ENCODE measurements at regions not wholly inside any gene's neighbourhood (a gene's known extent, or its start where the extent isn't known, plus 50 kb on each side); places are given as distances from the start of the nearest gene placed in this dataset.

DNA sequence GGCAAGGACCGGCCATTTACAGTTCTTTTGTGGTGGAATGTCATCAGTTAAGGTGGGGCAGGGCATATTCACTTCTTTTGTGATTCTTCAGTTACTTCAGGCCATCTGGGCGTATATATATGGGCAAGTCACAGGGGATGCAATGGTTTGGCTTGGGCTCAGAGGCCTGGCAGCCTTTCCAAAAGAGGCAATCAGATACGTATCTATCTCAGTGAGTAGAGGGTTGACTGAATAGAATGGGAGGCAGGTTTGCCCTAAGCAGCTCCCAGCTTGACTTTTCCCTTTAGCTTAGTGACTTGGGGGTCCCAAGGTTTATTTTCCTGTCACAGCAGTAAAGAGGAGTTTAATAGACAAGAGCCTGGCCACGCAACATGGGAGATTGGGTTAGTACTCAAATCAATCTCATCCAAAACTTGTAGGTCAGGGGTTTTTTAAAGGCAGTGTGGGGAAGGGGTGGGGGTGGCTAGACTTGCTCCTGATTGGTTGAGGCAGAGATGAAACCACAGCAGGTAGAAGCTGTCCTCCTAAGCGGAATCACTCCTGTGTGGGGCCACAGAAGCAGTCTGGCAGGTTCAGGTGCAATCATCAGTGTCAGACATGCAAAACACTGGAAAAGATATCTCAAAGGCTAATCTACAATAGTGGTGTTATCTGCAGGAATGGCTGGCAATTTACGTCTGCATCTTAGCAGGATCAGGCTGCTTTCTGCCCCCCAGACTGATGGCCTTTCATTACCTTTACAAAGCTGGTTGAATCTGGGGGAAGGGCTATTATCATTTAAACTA is 112.9 kb downstream of the TLR5 start:
- TF ChIP-seq, protein P1, sequence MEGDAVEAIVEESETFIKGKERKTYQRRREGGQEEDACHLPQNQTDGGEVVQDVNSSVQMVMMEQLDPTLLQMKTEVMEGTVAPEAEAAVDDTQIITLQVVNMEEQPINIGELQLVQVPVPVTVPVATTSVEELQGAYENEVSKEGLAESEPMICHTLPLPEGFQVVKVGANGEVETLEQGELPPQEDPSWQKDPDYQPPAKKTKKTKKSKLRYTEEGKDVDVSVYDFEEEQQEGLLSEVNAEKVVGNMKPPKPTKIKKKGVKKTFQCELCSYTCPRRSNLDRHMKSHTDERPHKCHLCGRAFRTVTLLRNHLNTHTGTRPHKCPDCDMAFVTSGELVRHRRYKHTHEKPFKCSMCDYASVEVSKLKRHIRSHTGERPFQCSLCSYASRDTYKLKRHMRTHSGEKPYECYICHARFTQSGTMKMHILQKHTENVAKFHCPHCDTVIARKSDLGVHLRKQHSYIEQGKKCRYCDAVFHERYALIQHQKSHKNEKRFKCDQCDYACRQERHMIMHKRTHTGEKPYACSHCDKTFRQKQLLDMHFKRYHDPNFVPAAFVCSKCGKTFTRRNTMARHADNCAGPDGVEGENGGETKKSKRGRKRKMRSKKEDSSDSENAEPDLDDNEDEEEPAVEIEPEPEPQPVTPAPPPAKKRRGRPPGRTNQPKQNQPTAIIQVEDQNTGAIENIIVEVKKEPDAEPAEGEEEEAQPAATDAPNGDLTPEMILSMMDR (IDR thresholded peaks at IDR 0.05), result no peak
- TF ChIP-seq POLR2AphosphoS2 (conservative IDR thresholded peaks at IDR 0.05; ENCODE audit: low read length) (no peak), TP53 (CRISPR knock-in tag; IDR thresholded peaks at IDR 0.05) (no peak), JUNB (IDR thresholded peaks at IDR 0.05) (no peak), EP300 (IDR thresholded peaks at IDR 0.05) (no peak), POLR2A (IDR thresholded peaks at IDR 0.05; ENCODE audit: low read length) (no peak), SMC3 (IDR thresholded peaks at IDR 0.05) (no peak), SREBF2 (IDR thresholded peaks at IDR 0.05) (no peak), KDM1A (IDR thresholded peaks at IDR 0.05; ENCODE audit: low read depth) (no peak)
- TF ChIP-seq, protein P2, sequence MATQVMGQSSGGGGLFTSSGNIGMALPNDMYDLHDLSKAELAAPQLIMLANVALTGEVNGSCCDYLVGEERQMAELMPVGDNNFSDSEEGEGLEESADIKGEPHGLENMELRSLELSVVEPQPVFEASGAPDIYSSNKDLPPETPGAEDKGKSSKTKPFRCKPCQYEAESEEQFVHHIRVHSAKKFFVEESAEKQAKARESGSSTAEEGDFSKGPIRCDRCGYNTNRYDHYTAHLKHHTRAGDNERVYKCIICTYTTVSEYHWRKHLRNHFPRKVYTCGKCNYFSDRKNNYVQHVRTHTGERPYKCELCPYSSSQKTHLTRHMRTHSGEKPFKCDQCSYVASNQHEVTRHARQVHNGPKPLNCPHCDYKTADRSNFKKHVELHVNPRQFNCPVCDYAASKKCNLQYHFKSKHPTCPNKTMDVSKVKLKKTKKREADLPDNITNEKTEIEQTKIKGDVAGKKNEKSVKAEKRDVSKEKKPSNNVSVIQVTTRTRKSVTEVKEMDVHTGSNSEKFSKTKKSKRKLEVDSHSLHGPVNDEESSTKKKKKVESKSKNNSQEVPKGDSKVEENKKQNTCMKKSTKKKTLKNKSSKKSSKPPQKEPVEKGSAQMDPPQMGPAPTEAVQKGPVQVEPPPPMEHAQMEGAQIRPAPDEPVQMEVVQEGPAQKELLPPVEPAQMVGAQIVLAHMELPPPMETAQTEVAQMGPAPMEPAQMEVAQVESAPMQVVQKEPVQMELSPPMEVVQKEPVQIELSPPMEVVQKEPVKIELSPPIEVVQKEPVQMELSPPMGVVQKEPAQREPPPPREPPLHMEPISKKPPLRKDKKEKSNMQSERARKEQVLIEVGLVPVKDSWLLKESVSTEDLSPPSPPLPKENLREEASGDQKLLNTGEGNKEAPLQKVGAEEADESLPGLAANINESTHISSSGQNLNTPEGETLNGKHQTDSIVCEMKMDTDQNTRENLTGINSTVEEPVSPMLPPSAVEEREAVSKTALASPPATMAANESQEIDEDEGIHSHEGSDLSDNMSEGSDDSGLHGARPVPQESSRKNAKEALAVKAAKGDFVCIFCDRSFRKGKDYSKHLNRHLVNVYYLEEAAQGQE (IDR thresholded peaks at IDR 0.05), result no peak
